A549 (cell line): ENCODE measurements at regions not wholly inside any gene's neighbourhood (a gene's known extent, or its start where the extent isn't known, plus 50 kb on each side); places are given as distances from the start of the nearest gene placed in this dataset.
A peak's percentile ranks its signal among the peaks of the same experiment; 100 is the strongest.
"Not testable (repeated sequence)": the region's sequence is repeated elsewhere in the genome, so short reads cannot be mapped to it uniquely, and the experiment has no call there.

Experiments
- ATAC-seq, 2 experiments: fragments of 200-7000 bp in 1 of 2; fragments of >200 bp in 1 of 2; cut with Nextera tagmentation in 1 of 2; cut with Tn5 transposase in 1 of 2; 3 replicates each; pipeline versions ENCODE4 v1.8.0 to v1.9.1; 2018 to 2020; ENCODE audit warnings: mild to moderate bottlenecking in 1 of 2, moderate library complexity in 1 of 2
- CTCF ChIA-PET: fragments of 300-600 bp; sonication (Branson Sonifier 250); formaldehyde crosslinking; extraction: SDS; loops from one replicate; lab custom pipeline; 2021; ENCODE audit warnings: antibody characterized with exemption, inconsistent platforms; lab: Yijun Ruan, JAX
- POLR2A ChIA-PET: fragments of 350-600 bp; formaldehyde crosslinking; extraction: SDS; loops from one replicate; lab custom pipeline; 2021; ENCODE audit warnings: antibody characterized with exemption, inconsistent platforms; lab: Yijun Ruan, JAX
- DNase-seq, 2 experiments: peaks; one replicate each; pipeline versions ENCODE4 v3.0.0 to v3.0.0-alpha.2; 2011 to 2016; ENCODE audit warnings: low read depth in 1 of 2, low spot score in 1 of 2
- FAIRE-seq: peaks from 2 replicates; lab custom pipeline; 2011; peaks lifted over from hg19 to GRCh38; lab: Jason Lieb, UNC
- H3K27ac ChIP-seq, 2 experiments: fragments of >200 bp; sonication (Bioruptor Twin); formaldehyde crosslinking; 3 replicates each; pipeline ENCODE4 v1.5.1; 2016 to 2017
- H3K4me1 ChIP-seq: fragments of >200 bp; sonication (Bioruptor Twin); formaldehyde crosslinking; 3 replicates; pipeline ENCODE4 v1.6.1; 2016
- H3K4me2 ChIP-seq: fragments of >200 bp; sonication (Bioruptor Twin); formaldehyde crosslinking; 3 replicates; pipeline ENCODE4 v1.6.1; 2016
- H3K4me3 ChIP-seq: fragments of >200 bp; sonication (Bioruptor Twin); formaldehyde crosslinking; 3 replicates; pipeline ENCODE4 v1.5.1; 2016
- H3K9me3 ChIP-seq: fragments of >200 bp; sonication (Bioruptor Twin); formaldehyde crosslinking; 3 replicates; pipeline ENCODE4 v1.6.1; 2016
- CBX8 ChIP-seq: fragments of 200-600 bp; sonication (generic); IDR thresholded peaks from 2 replicates; pipeline ENCODE4 v1.6.1; 2016
- CHD2 ChIP-seq: fragments of 150-350 bp; IDR thresholded peaks from 2 replicates; pipeline ENCODE4 v1.6.1; 2014; ENCODE audit warnings: low read length; ENCODE audit not compliant: partially characterized antibody
- FOSB ChIP-seq: fragments of 250-450 bp; sonication (Bioruptor Pico); IDR thresholded peaks from 2 replicates; pipeline ENCODE4 v1.5.0; 2020; ENCODE audit warnings: mild to moderate bottlenecking, moderate library complexity
- HDAC2 ChIP-seq: fragments of 200-600 bp; sonication (generic); IDR thresholded peaks from 2 replicates; pipeline ENCODE4 v1.6.1; 2016
- HOXA7 ChIP-seq: fragments of 250-450 bp; sonication (Bioruptor Pico); IDR thresholded peaks from 2 replicates; pipeline ENCODE4 v1.5.0; 2020; ENCODE audit warnings: mild to moderate bottlenecking, moderate library complexity
- JUNB ChIP-seq: fragments of >200 bp; sonication (Bioruptor Twin); formaldehyde crosslinking; IDR thresholded peaks from 2 replicates; pipeline ENCODE4 v1.6.1; 2016
- POLR2A ChIP-seq: IDR thresholded peaks from 2 replicates; pipeline ENCODE4 v1.6.1; 2012; ENCODE audit warnings: mild to moderate bottlenecking, low read length
- RAD21 ChIP-seq, 2 experiments: fragments of >200 bp in 1 of 2; sonication (Bioruptor Twin) in 1 of 2; formaldehyde crosslinking in 1 of 2; IDR thresholded peaks in 1 of 2; conservative IDR thresholded peaks in 1 of 2; 2 replicates in 1 of 2; 3 replicates in 1 of 2; pipeline ENCODE4 v1.6.1; 2012 to 2018; ENCODE audit warnings: inconsistent platforms in 1 of 2
- SMC3 ChIP-seq: fragments of >200 bp; sonication (Bioruptor Twin); formaldehyde crosslinking; IDR thresholded peaks from 3 replicates; pipeline ENCODE4 v1.6.1; 2018; ENCODE audit warnings: inconsistent platforms
- WGBS: methylation state at CpG from one replicate; pipeline ENCODE4 v1.1.6; 2017; ENCODE audit errors: missing lambda C conversion rate; 5-methylcytosine and 5-hydroxymethylcytosine counted together
- TF ChIP-seq, protein P1 (sequence below): fragments of 200-600 bp; sonication (generic); IDR thresholded peaks from 2 replicates; pipeline ENCODE4 v1.6.1; 2016; ENCODE audit warnings: antibody characterized with exemption, mild to moderate bottlenecking, moderate library complexity
- TF ChIP-seq, protein P2 (sequence below): fragments of 250-450 bp; sonication (Bioruptor Pico); IDR thresholded peaks from 2 replicates; pipeline ENCODE4 v1.5.0; 2021; ENCODE audit warnings: mild to moderate bottlenecking, moderate library complexity, borderline replicate concordance
- TF ChIP-seq, protein P3 (sequence below): fragments of 250-450 bp; sonication (Bioruptor Pico); IDR thresholded peaks from 2 replicates; pipeline ENCODE4 v1.5.0; 2020; ENCODE audit warnings: low read depth, mild to moderate bottlenecking, moderate library complexity
- TF ChIP-seq, protein P4 (sequence below): fragments of >200 bp; sonication (Bioruptor Twin); formaldehyde crosslinking; IDR thresholded peaks from 2 replicates; pipeline ENCODE4 v1.6.1; 2016
- TF ChIP-seq, protein P5 (sequence below): fragments of 150-350 bp; IDR thresholded peaks from 2 replicates; pipeline ENCODE4 v1.6.1; 2014; ENCODE audit warnings: low read depth, mild to moderate bottlenecking, low read length

DNA sequence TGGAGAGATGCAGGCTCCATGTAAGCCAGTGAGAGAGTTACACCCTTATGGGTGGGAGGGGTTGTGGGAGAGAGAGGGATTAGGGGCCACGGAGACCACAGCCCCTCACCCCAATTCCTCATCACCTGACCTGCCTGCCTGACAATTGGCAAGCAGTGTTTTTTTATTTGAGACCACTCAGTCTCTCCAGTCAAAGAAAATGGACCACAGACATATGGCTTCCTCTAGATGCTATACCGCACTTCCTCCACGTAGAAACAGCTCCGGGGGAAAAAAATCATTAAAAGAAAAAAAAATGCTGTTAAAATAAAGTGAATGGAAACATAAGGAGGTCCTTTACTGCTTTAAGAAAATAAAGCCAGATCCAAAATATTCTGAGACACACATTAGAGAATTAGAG is 152.7 kb downstream of the MYLK4 start:
- CTCF ChIA-PET, result no interaction called here
- TF ChIP-seq, protein P1, sequence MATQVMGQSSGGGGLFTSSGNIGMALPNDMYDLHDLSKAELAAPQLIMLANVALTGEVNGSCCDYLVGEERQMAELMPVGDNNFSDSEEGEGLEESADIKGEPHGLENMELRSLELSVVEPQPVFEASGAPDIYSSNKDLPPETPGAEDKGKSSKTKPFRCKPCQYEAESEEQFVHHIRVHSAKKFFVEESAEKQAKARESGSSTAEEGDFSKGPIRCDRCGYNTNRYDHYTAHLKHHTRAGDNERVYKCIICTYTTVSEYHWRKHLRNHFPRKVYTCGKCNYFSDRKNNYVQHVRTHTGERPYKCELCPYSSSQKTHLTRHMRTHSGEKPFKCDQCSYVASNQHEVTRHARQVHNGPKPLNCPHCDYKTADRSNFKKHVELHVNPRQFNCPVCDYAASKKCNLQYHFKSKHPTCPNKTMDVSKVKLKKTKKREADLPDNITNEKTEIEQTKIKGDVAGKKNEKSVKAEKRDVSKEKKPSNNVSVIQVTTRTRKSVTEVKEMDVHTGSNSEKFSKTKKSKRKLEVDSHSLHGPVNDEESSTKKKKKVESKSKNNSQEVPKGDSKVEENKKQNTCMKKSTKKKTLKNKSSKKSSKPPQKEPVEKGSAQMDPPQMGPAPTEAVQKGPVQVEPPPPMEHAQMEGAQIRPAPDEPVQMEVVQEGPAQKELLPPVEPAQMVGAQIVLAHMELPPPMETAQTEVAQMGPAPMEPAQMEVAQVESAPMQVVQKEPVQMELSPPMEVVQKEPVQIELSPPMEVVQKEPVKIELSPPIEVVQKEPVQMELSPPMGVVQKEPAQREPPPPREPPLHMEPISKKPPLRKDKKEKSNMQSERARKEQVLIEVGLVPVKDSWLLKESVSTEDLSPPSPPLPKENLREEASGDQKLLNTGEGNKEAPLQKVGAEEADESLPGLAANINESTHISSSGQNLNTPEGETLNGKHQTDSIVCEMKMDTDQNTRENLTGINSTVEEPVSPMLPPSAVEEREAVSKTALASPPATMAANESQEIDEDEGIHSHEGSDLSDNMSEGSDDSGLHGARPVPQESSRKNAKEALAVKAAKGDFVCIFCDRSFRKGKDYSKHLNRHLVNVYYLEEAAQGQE, result no peak
- no peak for TF ChIP-seq JUNB
- TF ChIP-seq, protein P2, sequence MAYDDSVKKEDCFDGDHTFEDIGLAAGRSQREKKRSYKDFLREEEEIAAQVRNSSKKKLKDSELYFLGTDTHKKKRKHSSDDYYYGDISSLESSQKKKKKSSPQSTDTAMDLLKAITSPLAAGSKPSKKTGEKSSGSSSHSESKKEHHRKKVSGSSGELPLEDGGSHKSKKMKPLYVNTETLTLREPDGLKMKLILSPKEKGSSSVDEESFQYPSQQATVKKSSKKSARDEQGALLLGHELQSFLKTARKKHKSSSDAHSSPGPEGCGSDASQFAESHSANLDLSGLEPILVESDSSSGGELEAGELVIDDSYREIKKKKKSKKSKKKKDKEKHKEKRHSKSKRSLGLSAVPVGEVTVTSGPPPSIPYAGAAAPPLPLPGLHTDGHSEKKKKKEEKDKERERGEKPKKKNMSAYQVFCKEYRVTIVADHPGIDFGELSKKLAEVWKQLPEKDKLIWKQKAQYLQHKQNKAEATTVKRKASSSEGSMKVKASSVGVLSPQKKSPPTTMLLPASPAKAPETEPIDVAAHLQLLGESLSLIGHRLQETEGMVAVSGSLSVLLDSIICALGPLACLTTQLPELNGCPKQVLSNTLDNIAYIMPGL (CRISPR knock-in tag), result no peak
- TF ChIP-seq, protein P3, sequence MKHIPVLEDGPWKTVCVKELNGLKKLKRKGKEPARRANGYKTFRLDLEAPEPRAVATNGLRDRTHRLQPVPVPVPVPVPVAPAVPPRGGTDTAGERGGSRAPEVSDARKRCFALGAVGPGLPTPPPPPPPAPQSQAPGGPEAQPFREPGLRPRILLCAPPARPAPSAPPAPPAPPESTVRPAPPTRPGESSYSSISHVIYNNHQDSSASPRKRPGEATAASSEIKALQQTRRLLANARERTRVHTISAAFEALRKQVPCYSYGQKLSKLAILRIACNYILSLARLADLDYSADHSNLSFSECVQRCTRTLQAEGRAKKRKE, result no peak
- TF ChIP-seq HOXA7 (CRISPR knock-in tag), result no peak
- TF ChIP-seq RAD21 (conservative IDR thresholded peaks at IDR 0.05 in 1 of 2, IDR thresholded peaks at IDR 0.05 in 1 of 2), result no peak
- TF ChIP-seq FOSB (CRISPR knock-in tag), result no peak
- TF ChIP-seq CHD2, result no peak
- TF ChIP-seq, protein P4, sequence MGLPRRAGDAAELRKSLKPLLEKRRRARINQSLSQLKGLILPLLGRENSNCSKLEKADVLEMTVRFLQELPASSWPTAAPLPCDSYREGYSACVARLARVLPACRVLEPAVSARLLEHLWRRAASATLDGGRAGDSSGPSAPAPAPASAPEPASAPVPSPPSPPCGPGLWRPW, result no peak
- no peak for TF ChIP-seq HDAC2
- no peak for TF ChIP-seq POLR2A
- no peak for TF ChIP-seq CBX8

DNA sequence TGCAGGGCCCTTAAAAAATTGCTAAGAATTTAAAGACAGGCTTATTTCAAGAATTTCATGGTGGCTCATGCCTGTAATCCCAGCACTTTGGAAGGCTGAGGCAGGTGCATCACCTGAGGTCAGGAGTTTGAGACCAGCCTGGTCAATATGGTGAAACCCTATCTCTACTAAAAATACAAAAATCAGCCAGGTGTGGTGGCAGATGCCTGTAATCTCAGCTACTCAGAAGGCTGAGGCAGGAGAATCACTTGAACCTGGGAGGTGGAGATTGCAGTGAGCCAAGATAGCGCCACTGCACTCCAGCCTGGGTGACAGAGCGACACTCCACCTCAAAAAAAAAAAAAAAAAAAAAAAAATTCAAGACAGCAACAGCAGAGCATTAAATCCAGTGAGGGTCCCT is 153.3 kb downstream of the MYLK4 start:
- H3K4me2 ChIP-seq, ATAC-seq, DNase-seq, CTCF ChIA-PET, H3K27ac ChIP-seq, H3K4me3 ChIP-seq, FAIRE-seq, H3K9me3 ChIP-seq, H3K4me1 ChIP-seq, POLR2A ChIA-PET: not testable (repeated sequence)
- WGBS, result 92% methylated on average over 2 of the region's 2 CpGs

More for the DNA sequence above, 152.7 kb downstream of the MYLK4 start:
- DNase-seq (no peak), FAIRE-seq (no peak), ATAC-seq (no peak)
- H3K4me2 ChIP-seq, result no peak overlapping the region
- no peaks in the 10 kb centered on the region for H3K4me1 ChIP-seq
- no peaks in the 10 kb centered on the region for H3K9me3 ChIP-seq
- H3K27ac ChIP-seq, result no peak overlapping the region
- 70% methylated on average over 4 of the region's 4 CpGs for WGBS
- POLR2A ChIA-PET, result no interaction called here
- H3K4me3 ChIP-seq, result no peak overlapping the region

DNA sequence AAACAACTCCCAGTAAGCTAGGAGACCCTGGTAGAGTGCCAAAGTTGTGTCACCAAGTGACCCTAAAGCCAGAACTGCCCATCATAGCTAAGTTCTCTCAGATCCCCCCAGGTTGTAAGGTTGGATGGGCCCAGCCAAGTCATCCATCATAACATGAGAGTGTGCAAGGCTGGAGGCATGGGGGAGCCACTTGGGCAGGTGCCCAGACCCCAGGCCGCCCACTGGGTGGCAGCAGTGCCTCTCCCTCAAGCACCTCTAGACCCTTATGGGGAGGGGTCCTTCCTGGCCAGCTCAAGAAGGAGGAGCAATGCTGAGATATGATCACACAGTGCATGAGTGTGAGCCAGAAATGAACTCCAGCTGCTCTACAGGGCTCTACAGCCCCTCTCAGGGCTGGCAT is 154.5 kb downstream of the MYLK4 start:
- DNase-seq (no peak), ATAC-seq (peak in 1 of 2 experiments; percentile 36; a peak in 1 of 6 replicates), FAIRE-seq (no peak)
- WGBS, result no CpG with 5 or more reads among the region's 1 CpG
- Histone ChIP-seq H3K27ac (no peak overlapping the region), H3K4me1 (no peaks in the 10 kb centered on the region), H3K4me2 (no peak overlapping the region), H3K4me3 (no peak overlapping the region), H3K9me3 (no peaks in the 10 kb centered on the region)
- CTCF ChIA-PET, result no interaction called here
- POLR2A ChIA-PET, result no interaction called here
- TF ChIP-seq, protein P5, sequence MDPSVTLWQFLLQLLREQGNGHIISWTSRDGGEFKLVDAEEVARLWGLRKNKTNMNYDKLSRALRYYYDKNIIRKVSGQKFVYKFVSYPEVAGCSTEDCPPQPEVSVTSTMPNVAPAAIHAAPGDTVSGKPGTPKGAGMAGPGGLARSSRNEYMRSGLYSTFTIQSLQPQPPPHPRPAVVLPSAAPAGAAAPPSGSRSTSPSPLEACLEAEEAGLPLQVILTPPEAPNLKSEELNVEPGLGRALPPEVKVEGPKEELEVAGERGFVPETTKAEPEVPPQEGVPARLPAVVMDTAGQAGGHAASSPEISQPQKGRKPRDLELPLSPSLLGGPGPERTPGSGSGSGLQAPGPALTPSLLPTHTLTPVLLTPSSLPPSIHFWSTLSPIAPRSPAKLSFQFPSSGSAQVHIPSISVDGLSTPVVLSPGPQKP, result no peak
- TF ChIP-seq RAD21 (conservative IDR thresholded peaks at IDR 0.05 in 1 of 2, IDR thresholded peaks at IDR 0.05 in 1 of 2) (peak in 1 of 2 experiments; percentile 32; a peak in 3 of 5 replicates), SMC3 (0 out of 3 replicates have a peak, but pooled peaks have one; percentile 9)
